Left ventricle myocardium inferior (tissue), 1 donor: ENCODE measurements at regions not wholly inside any gene's neighbourhood (a gene's known extent, or its start where the extent isn't known, plus 50 kb on each side); places are given as distances from the start of the nearest gene placed in this dataset.
"Not testable (repeated sequence)": the region's sequence is repeated elsewhere in the genome, so short reads cannot be mapped to it uniquely, and the experiment has no call there.

Source experiments
- DNase-seq: peaks from one replicate; pipeline ENCODE4 v3.0.0-alpha.2; 2020
- H3K27ac ChIP-seq: fragments of 200-600 bp; replicated peaks from 2 replicates; pipeline ENCODE4 v1.8.0; 2021
- H3K27me3 ChIP-seq: fragments of 200-600 bp; 2 replicates; pipeline ENCODE4 v1.8.0; 2021; ENCODE audit warnings: low read depth
- H3K36me3 ChIP-seq: fragments of 200-600 bp; 2 replicates; pipeline ENCODE4 v1.8.0; 2021
- H3K4me1 ChIP-seq: fragments of 200-600 bp; 2 replicates; pipeline ENCODE4 v1.8.0; 2021
- H3K4me3 ChIP-seq: fragments of 200-600 bp; 2 replicates; pipeline ENCODE4 v1.8.0; 2021; ENCODE audit warnings: mild to moderate bottlenecking, moderate library complexity
- H3K9me3 ChIP-seq: fragments of 200-600 bp; replicated peaks from 2 replicates; pipeline ENCODE4 v1.8.0; 2021
- CTCF ChIP-seq: fragments of 200-600 bp; IDR thresholded peaks from 2 replicates; pipeline ENCODE4 v1.8.0; 2021; ENCODE audit warnings: antibody characterized with exemption, mild to moderate bottlenecking, borderline replicate concordance
- intact Hi-C: fragments of 100-400 bp; cut with micrococcal nuclease; formaldehyde crosslinking; loops from one replicate; pipeline ENCODE4 v1.11.0; 2022
- donor health status: DM: no; HTN: yes; CAD: no; lungs with severe emphysema.

GRCh38 chr13:80881495-80881894 is 540.6 kb upstream of the SPRY2 start:
- Histone ChIP-seq H3K27me3 (no peaks in the 10 kb centered on the region), H3K9me3 (no peaks in the 10 kb centered on the region), H3K27ac (peak overlapping the region; percentile 24), H3K4me1 (peaks cover 3% of the 10 kb centered on the region), H3K36me3 (no peaks in the 10 kb centered on the region), H3K4me3 (no peak overlapping the region)
- no peak for TF ChIP-seq CTCF
- intact Hi-C loops, result no loop called here
- DNase-seq, result no peak

- no peak overlapping the region for H3K4me3 ChIP-seq
- DNase-seq, result no peak
- no peak for TF ChIP-seq CTCF
- no peaks in the 10 kb centered on the region for H3K27me3 ChIP-seq
- no peaks in the 10 kb centered on the region for H3K9me3 ChIP-seq
- no peak overlapping the region for H3K27ac ChIP-seq
- H3K36me3 ChIP-seq, result no peaks in the 10 kb centered on the region
- peaks cover 3% of the 10 kb centered on the region for H3K4me1 ChIP-seq
- intact Hi-C loops, result no loop called here
Measured at GRCh38 chr13:80881034-80881433, 540.1 kb upstream of the SPRY2 start.

- H3K9me3 ChIP-seq, result no peaks in the 10 kb centered on the region
- TF ChIP-seq CTCF, result no peak
- no peaks in the 10 kb centered on the region for H3K4me1 ChIP-seq
- intact Hi-C loops, result no loop called here
- H3K36me3 ChIP-seq, result no peaks in the 10 kb centered on the region
- H3K27ac ChIP-seq, result no peak overlapping the region
- H3K4me3 ChIP-seq, result no peak overlapping the region
- no peak for DNase-seq
- H3K27me3 ChIP-seq, result no peaks in the 10 kb centered on the region
Measured at GRCh38 chr13:80877944-80878241, 537.0 kb upstream of the SPRY2 start.

- intact Hi-C loops, result no loop called here
- no peak for DNase-seq
- no peak overlapping the region for H3K27ac ChIP-seq
Measured at GRCh38 chr13:80877209-80877943, 536.5 kb upstream of the SPRY2 start.

GRCh38 chr13:80873589-80873988 is 532.7 kb upstream of the SPRY2 start:
- Histone ChIP-seq H3K27ac (no peak overlapping the region), H3K4me1 (no peaks in the 10 kb centered on the region), H3K4me3 (no peak overlapping the region), H3K36me3 (no peaks in the 10 kb centered on the region), H3K27me3 (no peaks in the 10 kb centered on the region), H3K9me3 (no peaks in the 10 kb centered on the region)
- intact Hi-C loops, result no loop called here
- no peak for TF ChIP-seq CTCF
- DNase-seq, result no peak

More at GRCh38 chr13:80877209-80877943, 536.5 kb upstream of the SPRY2 start:
- no peak for TF ChIP-seq CTCF
- Histone ChIP-seq H3K9me3 (no peaks in the 10 kb centered on the region), H3K36me3 (no peaks in the 10 kb centered on the region), H3K27me3 (no peaks in the 10 kb centered on the region), H3K4me1 (no peaks in the 10 kb centered on the region), H3K4me3 (no peak overlapping the region)

- H3K4me1 ChIP-seq, H3K36me3 ChIP-seq, intact Hi-C loops, H3K4me3 ChIP-seq, H3K9me3 ChIP-seq, H3K27me3 ChIP-seq, DNase-seq, H3K27ac ChIP-seq: not testable (repeated sequence)
Measured at GRCh38 chr13:80871971-80872370, 531.0 kb upstream of the SPRY2 start.
